ENCODE measurements at regions not wholly inside any gene's neighbourhood (a gene's known extent, or its start where the extent isn't known, plus 50 kb on each side); places are given as distances from the start of the nearest gene placed in this dataset.

DNA sequence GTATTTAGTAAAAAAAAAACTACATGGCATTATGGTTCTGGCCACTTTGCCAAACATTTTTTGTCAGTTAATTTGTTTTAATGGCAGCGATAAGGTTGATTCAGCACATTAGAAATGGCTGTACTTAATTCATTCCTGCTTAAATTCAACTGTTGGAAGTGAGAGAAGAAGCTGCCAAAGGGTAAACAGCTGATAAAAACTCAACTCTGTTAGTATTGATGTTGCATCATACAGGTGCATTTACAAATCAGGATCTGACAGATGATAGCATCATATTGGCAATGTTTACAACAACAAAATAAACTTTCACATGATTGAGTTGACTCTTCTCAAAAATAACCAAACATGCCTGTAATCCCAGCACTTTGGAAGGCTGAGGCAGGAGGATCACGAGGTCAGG, 444.3 kb downstream of the IPMK start:
- TF ChIP-seq, protein P1, sequence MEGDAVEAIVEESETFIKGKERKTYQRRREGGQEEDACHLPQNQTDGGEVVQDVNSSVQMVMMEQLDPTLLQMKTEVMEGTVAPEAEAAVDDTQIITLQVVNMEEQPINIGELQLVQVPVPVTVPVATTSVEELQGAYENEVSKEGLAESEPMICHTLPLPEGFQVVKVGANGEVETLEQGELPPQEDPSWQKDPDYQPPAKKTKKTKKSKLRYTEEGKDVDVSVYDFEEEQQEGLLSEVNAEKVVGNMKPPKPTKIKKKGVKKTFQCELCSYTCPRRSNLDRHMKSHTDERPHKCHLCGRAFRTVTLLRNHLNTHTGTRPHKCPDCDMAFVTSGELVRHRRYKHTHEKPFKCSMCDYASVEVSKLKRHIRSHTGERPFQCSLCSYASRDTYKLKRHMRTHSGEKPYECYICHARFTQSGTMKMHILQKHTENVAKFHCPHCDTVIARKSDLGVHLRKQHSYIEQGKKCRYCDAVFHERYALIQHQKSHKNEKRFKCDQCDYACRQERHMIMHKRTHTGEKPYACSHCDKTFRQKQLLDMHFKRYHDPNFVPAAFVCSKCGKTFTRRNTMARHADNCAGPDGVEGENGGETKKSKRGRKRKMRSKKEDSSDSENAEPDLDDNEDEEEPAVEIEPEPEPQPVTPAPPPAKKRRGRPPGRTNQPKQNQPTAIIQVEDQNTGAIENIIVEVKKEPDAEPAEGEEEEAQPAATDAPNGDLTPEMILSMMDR (IDR thresholded peaks at IDR 0.05; ENCODE audit: extremely low read depth, missing control alignments), result no peak
- DNase-seq (ENCODE audit: low spot score), result no peak

DNA sequence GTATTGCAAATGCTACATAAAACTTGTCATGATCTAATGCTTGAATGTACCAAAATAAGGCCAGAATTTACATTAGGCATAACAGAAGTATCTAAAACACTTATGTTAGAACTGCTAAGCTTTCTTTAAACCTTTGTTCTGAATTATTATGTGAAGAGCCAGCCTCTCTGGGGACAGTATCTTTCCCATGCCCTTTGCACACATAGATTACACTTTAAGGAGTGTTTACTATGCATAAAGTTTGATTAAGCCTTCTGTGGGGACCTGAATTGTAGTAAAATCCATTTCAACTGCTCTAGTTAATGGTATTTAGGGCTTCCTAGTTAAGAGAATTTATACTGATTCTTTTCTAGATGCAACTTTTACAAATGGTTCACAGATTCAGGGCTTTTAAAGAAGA, 444.7 kb downstream of the IPMK start:
- TF ChIP-seq, protein P1 (IDR thresholded peaks at IDR 0.05; ENCODE audit: extremely low read depth, missing control alignments), result no peak
- DNase-seq (ENCODE audit: low spot score), result no peak

DNA sequence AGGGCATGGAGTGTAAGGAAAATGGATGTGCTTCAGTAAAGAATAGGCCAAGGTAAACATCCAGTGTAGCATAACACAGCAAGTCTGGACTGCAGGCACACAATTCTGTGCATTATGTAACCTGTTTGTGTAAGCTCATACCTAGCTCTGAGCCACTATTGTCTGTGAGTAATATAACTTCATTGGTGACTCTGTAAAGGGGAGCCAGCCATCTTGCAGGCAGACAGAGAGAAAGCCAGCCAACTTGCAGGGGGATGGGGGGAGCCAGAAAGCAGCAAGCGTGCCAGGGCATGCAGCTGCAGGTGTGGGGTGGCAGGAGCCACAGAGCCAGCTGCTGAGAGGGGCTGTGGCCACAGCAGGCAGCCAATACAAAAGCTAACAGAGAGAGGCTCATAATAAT, 449.2 kb downstream of the IPMK start:
- DNase-seq (ENCODE audit: low spot score), result no peak
- TF ChIP-seq, protein P1 (IDR thresholded peaks at IDR 0.05; ENCODE audit: extremely low read depth, missing control alignments), result no peak

DNA sequence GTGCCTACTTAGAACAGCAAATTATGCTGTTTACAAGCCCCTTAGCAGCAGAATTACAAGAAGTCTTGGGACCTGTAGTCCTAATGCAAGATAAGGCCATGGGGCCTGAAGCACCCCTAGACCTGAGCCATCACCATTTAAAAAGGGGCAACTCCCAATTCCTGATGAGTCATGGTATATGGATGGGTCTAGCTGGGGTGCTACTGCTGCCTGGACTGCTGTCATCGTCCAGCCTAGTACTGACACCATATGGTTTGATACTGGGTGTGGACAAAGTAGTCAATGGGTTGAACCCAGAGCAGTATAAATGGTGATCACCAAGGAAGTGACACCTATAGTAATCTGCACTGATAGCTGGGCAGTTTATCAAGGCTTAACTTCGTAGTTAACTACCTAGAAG, 450.0 kb downstream of the IPMK start:
- DNase-seq (ENCODE audit: low spot score), result no peak
- TF ChIP-seq, protein P1 (IDR thresholded peaks at IDR 0.05; ENCODE audit: extremely low read depth, missing control alignments), result no peak

DNA sequence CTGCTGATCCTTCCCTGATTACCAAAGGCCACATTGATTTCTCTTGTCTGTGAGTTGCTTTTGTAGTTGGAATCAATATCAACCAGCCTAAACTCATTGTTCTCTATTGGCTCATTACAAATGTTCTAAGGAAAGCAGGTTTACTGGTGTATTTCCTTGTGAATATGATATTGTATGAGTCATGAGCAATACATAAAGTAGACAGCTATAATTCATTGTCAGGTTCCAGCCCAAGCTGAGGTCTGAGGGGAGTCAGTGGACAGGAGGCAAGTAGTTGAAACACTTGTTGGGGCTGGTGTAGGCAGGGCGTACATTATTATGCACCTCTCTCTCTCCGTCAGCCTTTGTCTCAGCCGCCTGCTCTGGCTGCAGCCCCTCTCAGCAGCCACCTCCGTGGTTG, 451.7 kb downstream of the IPMK start:
- TF ChIP-seq, protein P1 (IDR thresholded peaks at IDR 0.05; ENCODE audit: extremely low read depth, missing control alignments), result no peak
- DNase-seq (ENCODE audit: low spot score), result no peak

DNA sequence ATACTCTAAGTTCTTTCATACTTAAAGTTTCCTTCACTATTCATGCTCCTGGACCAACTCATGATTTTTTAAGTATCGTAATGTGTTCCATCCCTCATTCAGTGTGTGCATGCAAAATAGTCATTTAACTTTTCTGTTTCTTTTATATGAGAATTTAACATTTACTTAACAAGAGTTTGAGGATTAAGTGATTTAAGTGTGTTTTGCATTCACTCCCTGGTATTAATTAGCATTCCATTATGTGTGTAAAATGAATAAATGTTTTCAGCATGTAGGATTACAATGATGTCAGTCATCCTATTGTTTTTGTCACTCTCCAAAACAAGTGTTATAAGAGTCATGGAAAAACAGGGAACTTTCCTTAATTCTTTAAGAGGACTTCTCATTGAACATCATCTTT, 457.7 kb downstream of the IPMK start:
- TF ChIP-seq, protein P1 (IDR thresholded peaks at IDR 0.05; ENCODE audit: extremely low read depth, missing control alignments), result no peak
- DNase-seq (ENCODE audit: low spot score), result no peak

DNA sequence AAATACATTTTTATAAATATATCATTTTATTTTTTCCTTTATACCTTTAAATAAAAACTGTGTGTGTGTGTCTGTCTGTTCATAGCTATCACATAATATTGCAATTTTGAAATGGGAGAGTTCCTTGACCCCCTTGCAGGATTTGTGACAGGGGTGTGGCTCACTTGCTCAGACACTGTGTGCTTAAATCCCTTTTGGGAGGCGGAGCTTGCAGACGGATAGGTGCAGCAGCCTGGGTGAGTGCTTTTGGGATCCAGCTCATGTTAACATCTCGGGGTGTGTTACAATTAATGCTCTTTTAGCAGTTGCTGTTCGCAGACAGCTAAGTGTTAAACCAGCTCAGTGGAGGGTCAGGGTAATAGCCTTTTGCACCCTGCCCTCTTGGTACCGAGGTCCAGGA, 459.8 kb downstream of the IPMK start:
- TF ChIP-seq, protein P1 (IDR thresholded peaks at IDR 0.05; ENCODE audit: extremely low read depth, missing control alignments), result no peak
- no peak for DNase-seq (ENCODE audit: low spot score)
